ENCODE measurements at regions not wholly inside any gene's neighbourhood (a gene's known extent, or its start where the extent isn't known, plus 50 kb on each side); places are given as distances from the start of the nearest gene placed in this dataset.

GRCh38 chr2:180337136-180337535, 330.0 kb upstream of the CWC22 start:
- no peaks in the 10 kb centered on the region for H3K4me1 ChIP-seq (ENCODE audit: low read depth)
- no peak for TF ChIP-seq CTCF (IDR thresholded peaks at IDR 0.05; ENCODE audit: low read depth, low read length)
- no peaks in the 10 kb centered on the region for H3K9me3 ChIP-seq (ENCODE audit: low read depth)

GRCh38 chr2:180336550-180336949, 329.5 kb upstream of the CWC22 start:
- Histone ChIP-seq H3K4me1 (ENCODE audit: low read depth) (no peaks in the 10 kb centered on the region), H3K36me3 (no peaks in the 10 kb centered on the region), H3K9me3 (ENCODE audit: low read depth) (no peaks in the 10 kb centered on the region), H3K27me3 (no peaks in the 10 kb centered on the region), H3K4me3 (no peak overlapping the region), H3K27ac (no peak overlapping the region)
- no peak for DNase-seq (ENCODE audit: low read depth in 1 of 2, low spot score in 1 of 2)
- TF ChIP-seq CTCF (IDR thresholded peaks at IDR 0.05; ENCODE audit: low read depth, low read length) = no peak

More at GRCh38 chr2:180337136-180337535, 330.0 kb upstream of the CWC22 start:
- Histone ChIP-seq H3K36me3 (no peaks in the 10 kb centered on the region), H3K4me3 (no peak overlapping the region), H3K27ac (no peak overlapping the region), H3K27me3 (no peaks in the 10 kb centered on the region)
- DNase-seq (ENCODE audit: low read depth in 1 of 2, low spot score in 1 of 2) = no peak

GRCh38 chr2:180334514-180334913, 327.4 kb upstream of the CWC22 start:
- no peaks in the 10 kb centered on the region for H3K9me3 ChIP-seq (ENCODE audit: low read depth)

GRCh38 chr2:180328795-180329422, 321.8 kb upstream of the CWC22 start:
- no peaks in the 10 kb centered on the region for H3K4me1 ChIP-seq (ENCODE audit: low read depth)
- H3K4me3 ChIP-seq = no peak overlapping the region
- H3K27ac ChIP-seq = no peak overlapping the region
- no peaks in the 10 kb centered on the region for H3K27me3 ChIP-seq
- no peaks in the 10 kb centered on the region for H3K36me3 ChIP-seq
- H3K9me3 ChIP-seq (ENCODE audit: low read depth) = no peaks in the 10 kb centered on the region
- TF ChIP-seq CTCF (IDR thresholded peaks at IDR 0.05; ENCODE audit: low read depth, low read length) = no peak
- DNase-seq (ENCODE audit: low read depth in 1 of 2, low spot score in 1 of 2) = no peak

More at GRCh38 chr2:180334514-180334913, 327.4 kb upstream of the CWC22 start:
- Histone ChIP-seq H3K36me3 (no peaks in the 10 kb centered on the region), H3K27ac (no peak overlapping the region), H3K4me3 (no peak overlapping the region), H3K27me3 (no peaks in the 10 kb centered on the region), H3K4me1 (ENCODE audit: low read depth) (no peaks in the 10 kb centered on the region)
- DNase-seq (ENCODE audit: low read depth in 1 of 2, low spot score in 1 of 2) = no peak
- no peak for TF ChIP-seq CTCF (IDR thresholded peaks at IDR 0.05; ENCODE audit: low read depth, low read length)

GRCh38 chr2:180327185-180327584, 320.1 kb upstream of the CWC22 start:
- TF ChIP-seq CTCF (IDR thresholded peaks at IDR 0.05; ENCODE audit: low read depth, low read length) = no peak
- no peaks in the 10 kb centered on the region for H3K36me3 ChIP-seq

More at GRCh38 chr2:180327185-180327584, 320.1 kb upstream of the CWC22 start:
- Histone ChIP-seq H3K4me3 (no peak overlapping the region), H3K27me3 (no peaks in the 10 kb centered on the region), H3K27ac (no peak overlapping the region), H3K9me3 (ENCODE audit: low read depth) (no peaks in the 10 kb centered on the region), H3K4me1 (ENCODE audit: low read depth) (no peaks in the 10 kb centered on the region)
- no peak for DNase-seq (ENCODE audit: low read depth in 1 of 2, low spot score in 1 of 2)
